ENCODE measurements at regions not wholly inside any gene's neighbourhood (a gene's known extent, or its start where the extent isn't known, plus 50 kb on each side); places are given as distances from the start of the nearest gene placed in this dataset.

DNA sequence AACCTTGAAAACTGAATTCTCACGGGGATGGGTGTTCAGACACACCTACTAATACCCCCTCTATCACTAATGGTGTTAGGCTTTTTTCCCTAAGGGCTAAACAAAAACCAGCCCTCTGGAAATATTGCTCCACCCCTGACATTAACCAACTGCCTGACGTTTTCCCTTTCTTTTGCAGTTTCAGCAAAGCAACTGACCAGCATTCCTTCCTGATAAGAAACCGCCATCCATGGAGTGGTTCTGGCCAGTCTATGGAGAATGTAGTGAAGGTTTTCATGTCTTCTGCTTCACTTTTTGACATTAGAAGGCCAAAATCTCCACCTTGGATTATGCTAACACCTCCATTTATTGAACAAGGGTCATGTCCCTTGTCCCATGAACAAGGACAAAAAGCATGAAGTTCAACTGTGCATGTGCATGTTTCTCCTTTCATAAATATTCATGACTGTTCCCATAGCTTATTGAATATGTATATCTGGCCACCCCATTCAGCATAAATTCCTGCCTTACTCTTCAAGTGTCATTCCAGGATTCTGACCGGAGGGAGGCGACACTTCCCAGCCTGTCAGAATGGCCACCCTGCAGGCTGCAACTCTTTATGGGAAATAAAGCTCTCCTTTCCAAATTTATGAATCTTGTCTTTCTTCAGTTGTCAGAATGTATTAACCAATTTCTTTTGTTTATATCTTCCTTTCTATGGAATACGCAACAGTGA is 314.3 kb downstream of the HHIPL2 start:
- ChIA-PET POLR2A (no interaction called here), CTCF (interaction anchor here (0.9 kb wide), 1 partner anchor 222 kb away, joined by 3 read pairs; no protein-coding TSS in a partner anchor)

DNA sequence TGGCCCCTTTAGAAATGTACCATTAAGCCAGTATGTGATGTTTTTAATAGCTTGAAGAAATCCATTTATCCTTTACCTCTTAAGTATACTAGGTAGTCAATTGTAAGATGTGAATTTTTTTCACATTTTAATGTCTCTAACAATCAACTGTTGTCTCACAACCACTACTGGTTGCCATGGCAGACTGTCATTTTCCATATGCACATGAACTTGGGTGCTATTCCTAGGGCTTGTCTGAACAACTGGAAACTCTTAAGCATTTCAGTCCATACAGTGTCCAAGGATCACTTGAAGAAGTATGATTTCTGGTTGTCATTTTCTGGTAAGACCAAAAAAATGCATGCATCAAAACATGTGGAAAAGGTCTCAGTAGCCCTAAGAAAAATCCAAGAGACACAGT is 315.1 kb downstream of the HHIPL2 start:
- H3K4me3 ChIP-seq (ENCODE audit: low read depth, low read length) = no peak overlapping the region
- ChIA-PET CTCF (interaction anchor here (0.9 kb wide), 1 partner anchor 223 kb away, joined by 3 read pairs; no protein-coding TSS in a partner anchor), POLR2A (no interaction called here)
- DNase-seq (ENCODE audit: low read depth, low spot score) = no peak
- TF ChIP-seq, protein P1, sequence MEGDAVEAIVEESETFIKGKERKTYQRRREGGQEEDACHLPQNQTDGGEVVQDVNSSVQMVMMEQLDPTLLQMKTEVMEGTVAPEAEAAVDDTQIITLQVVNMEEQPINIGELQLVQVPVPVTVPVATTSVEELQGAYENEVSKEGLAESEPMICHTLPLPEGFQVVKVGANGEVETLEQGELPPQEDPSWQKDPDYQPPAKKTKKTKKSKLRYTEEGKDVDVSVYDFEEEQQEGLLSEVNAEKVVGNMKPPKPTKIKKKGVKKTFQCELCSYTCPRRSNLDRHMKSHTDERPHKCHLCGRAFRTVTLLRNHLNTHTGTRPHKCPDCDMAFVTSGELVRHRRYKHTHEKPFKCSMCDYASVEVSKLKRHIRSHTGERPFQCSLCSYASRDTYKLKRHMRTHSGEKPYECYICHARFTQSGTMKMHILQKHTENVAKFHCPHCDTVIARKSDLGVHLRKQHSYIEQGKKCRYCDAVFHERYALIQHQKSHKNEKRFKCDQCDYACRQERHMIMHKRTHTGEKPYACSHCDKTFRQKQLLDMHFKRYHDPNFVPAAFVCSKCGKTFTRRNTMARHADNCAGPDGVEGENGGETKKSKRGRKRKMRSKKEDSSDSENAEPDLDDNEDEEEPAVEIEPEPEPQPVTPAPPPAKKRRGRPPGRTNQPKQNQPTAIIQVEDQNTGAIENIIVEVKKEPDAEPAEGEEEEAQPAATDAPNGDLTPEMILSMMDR (IDR thresholded peaks at IDR 0.05; ENCODE audit: insufficient read depth, low read length, missing control alignments) = no peak

More for the DNA sequence above, 314.3 kb downstream of the HHIPL2 start:
- no peak overlapping the region for H3K4me3 ChIP-seq (ENCODE audit: low read depth, low read length)
- DNase-seq (ENCODE audit: low read depth, low spot score) = no peak
- TF ChIP-seq, protein P1 (IDR thresholded peaks at IDR 0.05; ENCODE audit: insufficient read depth, low read length, missing control alignments) = no peak

DNA sequence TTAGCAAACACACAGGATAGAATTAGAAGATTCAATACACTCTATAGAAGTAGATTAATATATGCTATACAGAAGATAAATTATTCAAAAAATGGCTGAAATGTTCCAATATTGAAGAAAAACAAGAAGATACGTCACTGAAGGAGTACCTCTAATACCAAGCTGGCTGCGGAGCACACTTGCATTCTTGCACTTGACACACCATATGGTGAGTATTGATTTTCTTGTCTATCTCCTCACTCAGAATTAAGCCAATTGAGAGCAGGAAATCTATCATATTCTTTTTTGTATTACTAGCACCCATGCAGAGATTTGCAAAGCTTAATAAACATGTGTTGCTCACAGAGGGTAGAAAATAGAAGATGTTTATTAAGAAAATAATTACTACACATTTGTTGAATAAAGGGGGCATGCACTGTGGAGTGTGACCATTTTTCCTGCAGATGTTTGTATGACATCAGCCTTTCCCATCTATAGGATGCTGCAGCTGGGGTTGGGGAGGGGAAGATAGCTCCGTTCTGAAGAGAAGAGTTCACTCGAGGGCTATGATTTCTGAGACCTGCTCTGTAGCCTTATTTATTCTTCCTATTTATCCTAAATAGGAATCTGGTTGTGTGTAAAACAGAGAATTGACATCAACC is 318.1 kb downstream of the HHIPL2 start:
- ChIA-PET POLR2A (no interaction called here), CTCF (interaction anchor here (1.0 to 1.1 kb wide), 2 partner anchors 13 to 225 kb away, joined by 3 to 5 read pairs; no protein-coding TSS in a partner anchor)
- no peak overlapping the region for H3K4me3 ChIP-seq (ENCODE audit: low read depth, low read length)
- TF ChIP-seq, protein P1 (IDR thresholded peaks at IDR 0.05; ENCODE audit: insufficient read depth, low read length, missing control alignments) = no peak
- no peak for DNase-seq (ENCODE audit: low read depth, low spot score)

DNA sequence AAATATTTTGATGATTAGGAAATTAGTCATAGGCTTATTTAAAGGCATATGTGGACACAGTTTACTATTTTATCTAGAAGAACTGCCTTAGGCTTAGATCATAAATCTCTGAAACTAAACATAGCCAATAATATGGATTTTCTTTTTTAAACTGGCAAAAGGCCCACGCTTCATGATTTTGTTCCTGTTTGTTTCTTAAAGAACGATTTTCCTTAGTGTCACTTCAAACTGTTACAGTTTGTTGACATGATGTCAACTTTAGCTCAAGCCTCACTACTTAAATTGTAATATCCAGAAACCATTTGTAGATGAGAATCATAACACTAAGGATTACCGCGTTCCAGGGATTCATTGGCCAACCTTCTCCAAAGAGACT is 322.6 kb downstream of the HHIPL2 start:
- DNase-seq (ENCODE audit: low read depth, low spot score) = no peak
- ChIA-PET CTCF (interaction anchor here (2.0 kb wide), 1 partner anchor 230 kb away, joined by 7 read pairs; no protein-coding TSS in a partner anchor), POLR2A (no interaction called here)
- TF ChIP-seq, protein P1 (IDR thresholded peaks at IDR 0.05; ENCODE audit: insufficient read depth, low read length, missing control alignments) = no peak
- no peak overlapping the region for H3K4me3 ChIP-seq (ENCODE audit: low read depth, low read length)

DNA sequence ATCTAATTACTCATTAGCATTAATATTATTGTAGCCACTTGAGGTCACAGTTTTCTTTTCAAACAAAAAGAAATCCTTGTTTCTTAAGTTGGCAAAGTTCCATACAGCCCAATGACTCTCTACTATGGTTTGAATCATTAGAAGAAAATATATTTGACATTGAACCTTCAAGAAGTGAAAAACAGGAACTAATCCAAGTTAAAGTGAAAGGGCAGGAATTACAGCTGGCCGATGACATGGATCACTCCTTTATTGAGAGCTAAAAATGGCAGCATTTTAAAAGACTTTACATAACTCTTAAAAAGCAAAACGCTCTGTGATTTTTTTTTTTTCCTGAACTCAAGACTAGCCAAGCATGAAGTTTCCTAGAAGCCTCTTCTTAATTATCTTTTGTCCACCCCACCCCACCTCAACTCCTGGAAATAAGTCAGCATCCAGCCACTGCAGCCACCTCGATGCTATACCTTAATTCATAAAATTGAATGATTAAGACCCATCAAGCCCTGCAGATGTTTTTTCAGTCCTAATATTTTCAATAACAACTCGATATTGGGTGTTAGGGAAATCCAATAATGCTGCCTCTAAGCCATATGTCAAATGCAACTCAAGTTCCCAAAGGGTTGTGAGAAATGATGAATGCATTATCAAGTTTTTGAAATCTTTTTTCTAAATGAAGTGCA is 323.1 kb downstream of the HHIPL2 start:
- TF ChIP-seq, protein P1 (IDR thresholded peaks at IDR 0.05; ENCODE audit: insufficient read depth, low read length, missing control alignments) = no peak
- ChIA-PET CTCF (interaction anchor here (2.0 kb wide), 1 partner anchor 230 kb away, joined by 7 read pairs; no protein-coding TSS in a partner anchor), POLR2A (no interaction called here)

DNA sequence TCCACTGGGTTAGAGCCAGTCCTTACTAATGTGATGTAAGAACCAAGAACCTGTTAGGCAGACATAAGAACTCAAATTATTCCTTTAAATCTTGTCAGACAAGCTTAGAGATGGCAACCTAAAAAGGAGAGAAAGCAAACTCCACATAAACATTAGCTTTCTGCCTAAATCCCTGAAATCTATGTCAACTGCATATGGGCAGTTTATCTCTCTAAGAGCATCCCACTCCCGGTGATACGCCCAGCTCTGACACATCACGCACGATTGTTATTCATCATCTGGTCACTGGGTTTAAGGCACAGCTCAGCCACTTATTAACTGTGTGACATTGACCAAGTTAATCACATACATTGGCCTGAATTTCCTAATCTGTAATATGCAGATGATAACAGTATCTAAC is 323.7 kb downstream of the HHIPL2 start:
- TF ChIP-seq, protein P1 (IDR thresholded peaks at IDR 0.05; ENCODE audit: insufficient read depth, low read length, missing control alignments) = no peak
- POLR2A ChIA-PET = no interaction called here
- CTCF ChIA-PET = interaction anchor here (2.0 kb wide), 1 partner anchor 231 kb away, joined by 7 read pairs; no protein-coding TSS in a partner anchor
- H3K4me3 ChIP-seq (ENCODE audit: low read depth, low read length) = no peak overlapping the region
- no peak for DNase-seq (ENCODE audit: low read depth, low spot score)

More for the DNA sequence above, 323.1 kb downstream of the HHIPL2 start:
- no peak for DNase-seq (ENCODE audit: low read depth, low spot score)
- H3K4me3 ChIP-seq (ENCODE audit: low read depth, low read length) = no peak overlapping the region
